Esophagus muscularis mucosa (tissue), 3 donors: ENCODE measurements at regions not wholly inside any gene's neighbourhood (a gene's known extent, or its start where the extent isn't known, plus 50 kb on each side); places are given as distances from the start of the nearest gene placed in this dataset.

ENCODE experiments used
- CTCF ChIP-seq, 3 experiments: fragments of 200-600 bp in 2 of 3; fragments of 450-650 bp in 1 of 3; sonication (generic) in 2 of 3; IDR thresholded peaks; one replicate each; pipeline ENCODE4 v1.5.1; 2017 to 2019; ENCODE audit warnings: antibody characterized with exemption in 3 of 3, mild to moderate bottlenecking in 2 of 3, moderate library complexity in 1 of 3
- POLR2A ChIP-seq: fragments of 450-650 bp; IDR thresholded peaks from one replicate; pipeline ENCODE4 v1.6.1; 2017; ENCODE audit warnings: antibody characterized with exemption, moderate library complexity, mild to moderate bottlenecking, low read depth

GRCh38 chr14:85186082-85186481, 343.9 kb upstream of the FLRT2 start:
- TF ChIP-seq POLR2A (no peak), CTCF (IDR thresholded peaks at IDR 0.05) (no peak)
